Esophagus mucosa (tissue), 1 donor: ENCODE measurements at regions not wholly inside any gene's neighbourhood (a gene's known extent, or its start where the extent isn't known, plus 50 kb on each side); places are given as distances from the start of the nearest gene placed in this dataset.
"Not testable (repeated sequence)": the region's sequence is repeated elsewhere in the genome, so short reads cannot be mapped to it uniquely, and the experiment has no call there.

Experiments
- ATAC-seq: fragments of 200-7000 bp; cut with Tn5 transposase; one replicate; pipeline ENCODE4 v1.9.1; 2020
- donor health status: DM: yes; HTN: yes; CAD: no.

DNA sequence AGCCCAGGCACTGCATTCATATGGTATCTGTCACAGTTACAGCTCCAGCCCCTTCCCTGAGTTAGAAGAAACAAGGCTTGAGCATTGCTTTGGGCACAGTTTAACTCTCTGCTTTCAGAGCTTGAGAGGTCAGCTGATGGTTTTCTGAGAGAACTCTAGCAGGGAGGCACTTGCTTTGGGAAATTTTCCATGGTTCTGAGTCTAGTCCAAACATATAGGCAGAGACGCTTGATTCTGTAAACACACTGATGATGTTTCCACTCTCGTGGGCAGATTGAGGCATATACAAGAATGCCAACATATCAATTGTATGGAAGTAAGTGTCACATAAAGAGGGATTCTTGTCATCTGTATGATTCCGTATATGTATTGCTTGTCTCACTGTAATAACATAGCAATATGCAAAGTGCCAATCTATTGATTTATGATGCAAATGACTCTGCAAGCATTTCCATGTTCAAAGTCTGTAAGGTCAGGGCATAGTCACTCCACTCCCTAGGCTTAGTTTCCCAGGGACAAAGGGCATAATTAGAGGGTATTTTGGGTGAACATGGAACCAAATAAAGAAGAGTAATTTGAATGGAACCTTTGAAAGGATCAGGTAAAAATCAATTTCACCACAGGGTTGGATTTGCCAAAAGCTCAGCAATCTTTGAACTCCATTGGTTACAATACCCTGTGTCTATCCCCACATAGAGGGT is 239.0 kb downstream of the INHBA start:
- no peak for ATAC-seq

DNA sequence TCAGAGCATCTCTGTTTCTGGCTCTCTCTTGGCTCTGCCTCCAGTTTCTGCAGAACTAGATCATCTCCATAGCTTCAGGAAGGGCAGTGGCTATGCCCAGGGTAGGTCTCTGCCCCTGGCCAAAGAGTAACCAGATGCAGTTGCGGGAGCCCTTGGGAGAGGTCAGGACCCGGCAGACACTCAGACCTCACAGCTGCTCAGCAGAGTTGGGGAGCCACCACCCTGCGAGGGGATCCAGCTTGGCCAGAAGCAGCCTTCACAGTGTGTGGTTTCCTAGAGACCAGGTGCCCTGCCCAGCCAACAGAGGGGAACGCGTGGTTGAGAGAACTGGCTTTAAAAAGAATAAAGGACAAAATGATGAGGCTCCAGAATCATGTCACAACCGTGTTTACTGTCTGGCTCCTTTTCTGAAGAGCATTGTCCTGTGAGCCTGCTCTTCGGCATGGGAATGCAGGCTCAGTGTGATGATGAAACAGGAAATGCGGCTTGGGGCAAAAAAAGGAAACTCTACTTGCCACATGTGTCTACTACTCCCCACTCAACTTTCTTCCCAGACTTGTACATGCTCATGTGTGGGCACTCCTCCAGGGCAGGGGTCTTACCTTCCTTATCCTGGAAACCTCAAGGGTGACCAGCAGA is 243.1 kb downstream of the INHBA start:
- no peak for ATAC-seq

DNA sequence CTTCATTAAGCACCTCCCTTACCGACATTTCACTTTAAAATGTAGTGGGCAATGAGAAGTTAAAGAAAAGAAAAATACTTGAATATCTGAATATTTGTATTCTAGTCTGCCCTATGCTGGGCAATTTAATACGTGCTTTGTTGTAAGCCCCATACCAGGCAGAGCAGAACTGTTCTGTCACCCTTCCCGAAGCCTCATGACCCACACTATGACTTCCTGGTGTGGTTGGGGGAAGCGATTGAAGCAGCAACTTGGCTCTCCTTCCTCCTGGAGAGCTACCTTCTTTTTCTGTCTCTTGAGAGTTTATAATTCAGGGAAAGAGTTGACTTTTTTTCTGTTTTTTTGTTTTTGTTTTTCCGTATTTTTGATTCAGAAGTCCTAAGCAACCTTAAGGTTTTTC is 243.7 kb downstream of the INHBA start:
- ATAC-seq: no peak

DNA sequence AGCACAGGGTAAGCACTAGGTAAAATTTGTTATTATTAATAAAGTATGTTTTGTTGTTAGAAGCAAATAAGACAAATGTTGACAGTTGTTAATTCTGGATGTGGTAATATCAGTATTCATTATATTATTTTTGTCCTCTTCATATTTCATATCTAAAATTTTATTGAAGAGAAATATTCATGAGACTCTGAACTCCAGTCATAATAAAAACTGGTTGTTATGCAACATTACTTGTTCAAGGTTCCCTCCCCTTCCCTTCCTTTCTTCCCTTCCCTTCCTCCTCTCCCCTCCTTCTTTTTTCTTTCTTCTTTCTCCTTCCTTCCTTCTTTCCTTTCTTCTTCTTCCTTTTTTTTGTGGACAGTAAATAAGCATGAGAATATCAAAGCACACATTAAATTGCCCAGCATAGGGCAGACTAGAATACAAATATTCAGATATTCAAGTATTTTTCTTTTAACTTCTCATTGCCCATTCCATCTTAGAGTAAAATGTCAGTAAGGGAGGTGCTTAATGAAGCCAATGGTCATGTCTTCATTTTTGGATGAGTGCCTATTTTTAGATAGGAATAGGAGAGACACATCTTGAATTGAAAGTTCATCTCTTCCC is 245.0 kb downstream of the INHBA start:
- no peak for ATAC-seq

DNA sequence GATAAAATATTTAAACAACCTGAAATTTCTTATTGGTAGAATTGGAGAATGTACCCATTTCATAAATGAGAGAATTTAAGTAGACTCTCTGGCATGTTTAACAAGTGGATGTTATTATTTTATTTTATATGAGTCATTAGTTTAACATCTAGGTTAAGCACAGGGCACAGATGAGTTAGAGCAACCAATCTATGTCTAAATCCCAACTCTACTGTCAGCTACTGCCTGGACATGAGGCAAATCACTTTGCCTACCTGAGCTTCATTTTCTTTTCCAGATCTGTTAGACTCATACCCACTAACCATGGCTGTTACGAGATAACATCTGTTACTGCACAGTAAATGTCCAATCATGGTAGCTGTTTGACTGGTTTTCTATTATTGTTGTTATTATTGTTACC is 251.1 kb downstream of the INHBA start:
- no peak for ATAC-seq

DNA sequence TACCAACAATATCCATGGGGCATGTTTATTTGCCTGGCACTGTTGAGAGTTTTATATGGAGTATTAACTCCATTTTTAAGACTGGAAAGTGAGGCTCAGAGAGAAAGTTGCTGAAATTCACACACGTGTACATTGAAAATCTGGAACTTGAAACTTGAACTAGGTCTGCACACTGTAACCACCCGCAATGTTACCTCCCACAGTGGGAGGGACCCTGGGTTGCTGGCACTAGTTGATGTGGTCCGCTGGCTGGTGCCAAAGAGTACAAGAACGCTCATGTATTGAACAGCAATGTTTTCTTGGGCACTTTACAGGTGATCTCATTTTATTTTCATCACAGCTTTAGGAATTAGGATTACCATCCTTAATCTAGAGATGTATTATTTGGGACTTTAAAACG is 253.2 kb downstream of the INHBA start:
- ATAC-seq: no peak

DNA sequence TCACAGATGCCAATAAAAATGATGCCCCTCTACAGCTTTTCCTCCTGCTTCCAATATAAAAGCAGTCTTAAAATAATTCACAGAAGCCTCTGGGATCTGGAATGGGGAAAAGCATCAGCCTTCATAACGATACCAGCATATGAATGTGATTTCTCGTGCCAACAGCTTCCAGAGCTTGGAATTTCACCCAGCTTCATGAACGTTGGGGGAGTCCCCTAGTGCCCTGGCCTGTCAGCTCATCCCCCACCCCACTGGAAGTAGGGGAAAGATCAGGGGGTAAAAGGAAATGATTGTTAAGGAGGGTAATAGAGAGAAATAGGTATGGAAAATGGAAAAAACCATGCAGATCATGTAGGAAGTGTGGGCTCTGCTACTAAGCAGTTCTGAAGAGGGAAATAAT is 253.6 kb downstream of the INHBA start:
- no peak for ATAC-seq

DNA sequence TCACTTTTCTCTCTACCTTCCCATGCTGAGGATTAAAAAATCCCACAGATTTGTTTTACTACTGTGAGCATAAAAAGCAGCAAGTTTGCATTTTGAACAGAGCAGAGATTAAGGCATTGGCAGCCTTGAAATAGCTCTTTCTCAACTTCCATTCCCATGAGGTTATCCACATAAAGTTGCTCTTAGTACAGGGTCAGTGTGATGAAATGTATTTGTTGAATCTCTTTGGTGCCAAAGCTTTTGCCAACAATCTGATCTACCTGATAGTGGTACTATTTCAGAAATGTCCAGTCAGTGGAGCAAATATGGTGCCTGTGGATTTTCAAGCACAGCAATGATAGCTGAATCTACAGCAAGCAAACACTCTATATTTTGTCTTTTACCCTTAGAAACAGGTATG is 254.8 kb downstream of the INHBA start:
- ATAC-seq: no peak

DNA sequence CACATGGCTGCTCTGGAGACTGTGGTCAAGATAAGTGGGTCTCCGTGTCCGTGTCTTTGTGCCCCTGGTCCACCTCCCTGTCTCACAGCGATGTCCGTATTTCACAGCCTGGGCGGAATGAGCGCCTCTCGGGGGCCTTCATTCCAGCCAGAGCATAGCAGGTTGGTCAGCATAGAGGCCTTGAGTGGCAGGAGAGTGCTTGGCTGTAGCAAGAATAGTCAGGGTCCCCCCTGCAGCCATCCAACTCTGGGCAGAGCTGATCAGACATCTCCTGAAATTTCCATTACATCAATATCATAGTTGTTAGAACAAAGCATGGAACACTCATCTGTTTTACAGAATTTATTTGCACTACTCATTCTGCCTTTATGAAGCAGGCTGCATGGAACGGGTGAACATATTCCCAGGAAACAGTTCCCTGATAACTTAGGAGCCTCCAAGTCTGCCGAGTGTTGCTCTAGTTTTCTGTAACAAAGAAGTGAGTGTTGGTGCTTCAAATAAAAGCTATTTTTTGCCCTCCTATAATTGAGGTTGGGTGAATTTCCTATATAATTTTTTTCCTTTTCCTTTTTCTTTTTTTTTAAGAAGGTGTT is 255.3 kb downstream of the INHBA start:
- no peak for ATAC-seq

DNA sequence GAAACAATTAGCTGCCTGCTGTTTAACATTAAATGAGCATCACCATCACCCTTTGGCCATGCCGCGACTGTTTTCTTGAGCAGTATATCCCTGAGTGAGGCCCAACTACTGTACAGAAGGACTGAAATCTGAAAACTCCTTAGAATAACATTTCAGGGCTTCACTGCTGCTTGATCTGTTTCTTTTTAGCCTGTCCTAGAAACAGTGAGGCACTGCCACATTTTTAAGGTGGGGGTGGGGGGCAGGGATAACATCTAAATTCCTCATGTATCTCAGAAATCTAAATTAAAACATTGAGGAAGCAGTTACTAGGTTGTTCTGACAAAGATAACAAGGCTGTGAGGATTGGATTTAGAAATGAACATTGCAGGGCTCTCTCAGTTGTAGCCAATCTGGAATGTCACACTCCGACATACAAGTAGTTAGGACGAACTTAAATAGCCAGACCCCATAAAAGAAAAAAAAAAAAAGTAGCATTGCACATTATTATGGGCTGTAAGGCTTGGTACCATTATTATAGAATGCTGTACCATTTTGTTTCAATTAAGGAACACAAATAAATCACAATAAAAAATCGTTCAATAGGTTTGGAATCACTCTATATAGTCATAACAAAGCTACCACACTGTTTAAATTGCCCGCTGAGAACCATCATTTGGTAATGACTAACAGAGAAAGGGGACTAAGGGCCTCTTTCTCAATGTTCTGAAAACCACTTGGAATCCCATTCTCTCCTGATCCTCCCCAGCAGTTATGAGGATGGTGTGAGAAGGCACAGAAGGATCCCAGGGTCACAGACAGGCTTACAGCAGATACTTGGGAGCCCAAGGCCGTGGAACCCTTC is 256.1 kb downstream of the INHBA start:
- no peak for ATAC-seq

DNA sequence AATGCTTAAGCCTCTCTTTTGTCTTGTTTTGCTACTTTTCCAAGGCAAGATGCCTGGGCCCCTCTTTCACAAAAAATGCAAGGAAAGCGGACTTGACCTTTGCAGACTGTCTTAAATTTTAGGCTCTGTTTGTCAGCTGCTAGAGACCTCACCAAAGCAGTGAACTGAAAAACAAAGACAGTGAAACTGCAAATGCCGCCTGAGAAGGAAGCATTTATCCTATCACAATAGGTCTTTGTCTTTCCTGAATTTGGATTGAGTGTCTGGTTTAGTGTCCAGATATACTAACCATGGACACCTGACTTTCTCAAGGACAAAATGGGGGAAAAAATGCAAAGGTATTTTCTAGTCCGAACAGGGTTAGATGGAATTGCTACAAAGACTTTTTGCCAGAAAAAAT is 256.9 kb downstream of the INHBA start:
- ATAC-seq: no peak

DNA sequence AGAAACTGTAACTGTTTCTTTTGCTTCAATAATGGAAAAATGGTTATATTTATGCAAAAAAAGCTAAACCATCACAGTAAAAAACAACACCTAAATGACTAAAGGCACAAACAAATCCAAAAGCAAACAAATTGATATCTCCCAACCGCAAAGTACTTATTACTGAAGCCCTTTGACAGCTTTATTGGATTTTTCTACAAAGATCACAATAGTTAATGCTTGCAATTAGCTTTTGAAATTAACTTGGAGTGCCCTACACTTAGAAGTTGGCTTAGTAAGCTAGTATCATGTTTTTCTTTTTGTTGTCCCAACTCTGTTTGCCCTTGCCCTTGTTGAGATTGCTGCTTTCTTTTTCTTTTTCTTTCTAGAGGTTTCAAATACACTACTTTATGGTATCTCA is 257.5 kb downstream of the INHBA start:
- ATAC-seq: no peak

DNA sequence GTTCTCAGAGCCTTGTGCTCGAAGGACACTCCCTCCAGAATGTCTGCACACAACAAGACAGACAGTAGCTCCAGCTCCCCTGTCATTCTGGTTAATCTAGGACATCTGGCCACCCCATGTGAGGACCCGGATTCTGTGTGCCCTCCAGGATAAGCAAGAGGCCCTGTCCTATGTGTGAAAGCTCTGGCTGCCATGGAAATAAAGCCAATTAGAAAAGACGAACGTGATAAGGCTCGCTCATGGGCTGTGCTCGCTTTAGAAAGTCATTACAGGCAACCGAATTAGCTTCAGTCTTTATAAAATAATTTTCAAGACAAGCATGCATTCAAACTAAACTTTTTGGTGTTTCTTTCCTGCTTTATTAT is 263.4 kb downstream of the INHBA start:
- ATAC-seq: no peak

DNA sequence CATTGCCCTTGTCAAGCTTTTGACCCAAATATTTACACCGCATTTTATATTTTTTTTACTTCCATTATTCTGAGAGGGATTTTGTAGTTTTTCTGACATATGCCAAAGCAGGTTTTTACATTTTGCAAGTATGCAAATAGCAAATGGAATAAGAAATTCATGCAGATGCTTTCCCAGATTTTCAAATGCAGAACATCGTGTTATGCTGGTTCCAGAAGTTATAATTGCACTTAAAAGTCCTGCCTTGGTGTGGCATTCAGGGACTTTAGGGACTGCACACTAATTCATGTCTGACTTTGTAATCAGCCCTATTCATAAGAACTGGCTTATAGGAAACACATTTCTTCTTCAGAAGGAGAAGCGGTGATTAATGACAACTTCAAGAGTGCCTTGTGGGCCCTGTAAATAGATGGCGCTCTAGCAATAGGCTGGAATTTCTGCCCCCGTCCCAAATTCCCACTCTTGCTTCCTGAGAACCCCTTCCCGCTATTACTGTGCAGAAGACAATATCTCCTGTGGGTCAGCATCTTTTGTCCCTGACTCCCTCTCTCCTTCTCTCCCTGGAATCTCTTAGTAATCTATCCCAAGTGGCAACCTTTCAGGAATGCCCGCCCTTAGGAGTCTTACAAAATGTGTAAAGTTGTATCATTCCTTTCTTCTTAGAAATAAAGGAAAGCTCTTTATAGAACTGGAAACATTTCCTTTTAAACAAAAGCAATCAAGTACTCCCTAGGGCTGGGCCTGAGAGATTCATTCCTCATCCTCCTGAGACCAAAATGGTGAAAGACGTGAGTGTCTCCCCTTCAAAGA is 264.0 kb downstream of the INHBA start:
- no peak for ATAC-seq

DNA sequence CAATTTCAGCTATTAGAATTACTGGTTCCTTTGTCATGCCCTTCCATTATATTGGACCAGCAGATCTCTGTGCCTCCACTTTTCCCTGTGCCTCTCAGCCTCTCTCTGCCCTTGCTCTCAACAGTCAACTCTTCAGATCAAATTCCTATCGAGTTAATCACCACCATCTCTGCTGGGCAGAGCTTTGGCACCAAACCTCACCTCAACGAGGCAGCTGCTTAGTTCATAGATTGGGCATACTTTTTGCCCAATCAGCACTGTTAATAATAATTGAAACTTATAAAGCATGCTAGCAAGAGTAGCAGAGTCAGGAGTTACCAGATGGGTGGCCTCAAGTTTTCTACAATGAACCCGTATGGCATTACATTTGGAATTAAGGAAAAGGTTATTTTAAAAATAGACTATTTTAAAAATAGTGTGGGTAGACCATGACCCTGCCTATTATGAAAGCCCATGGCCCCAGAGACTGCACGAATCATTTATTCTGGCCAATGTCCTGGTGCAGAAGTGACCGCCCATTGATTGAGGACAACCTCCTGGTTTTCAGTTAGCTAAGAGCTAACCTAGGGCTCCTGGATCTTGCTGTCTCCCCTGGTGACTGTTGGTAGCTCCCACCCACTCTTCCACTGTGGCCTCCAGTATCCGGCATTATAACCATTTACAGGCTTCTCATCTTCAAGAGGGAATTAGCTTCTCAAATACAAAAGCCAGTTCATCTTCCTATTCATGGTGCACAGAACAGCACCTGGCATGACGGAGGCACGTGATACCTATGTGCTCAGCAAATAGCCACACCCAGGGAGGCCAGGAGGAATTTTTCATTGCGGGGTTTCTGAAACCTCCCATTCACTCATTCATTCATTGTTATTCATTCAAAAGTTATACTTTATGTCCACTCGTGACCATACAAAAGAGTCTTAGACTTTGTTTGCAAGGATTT is 265.4 kb downstream of the INHBA start:
- no peak for ATAC-seq

DNA sequence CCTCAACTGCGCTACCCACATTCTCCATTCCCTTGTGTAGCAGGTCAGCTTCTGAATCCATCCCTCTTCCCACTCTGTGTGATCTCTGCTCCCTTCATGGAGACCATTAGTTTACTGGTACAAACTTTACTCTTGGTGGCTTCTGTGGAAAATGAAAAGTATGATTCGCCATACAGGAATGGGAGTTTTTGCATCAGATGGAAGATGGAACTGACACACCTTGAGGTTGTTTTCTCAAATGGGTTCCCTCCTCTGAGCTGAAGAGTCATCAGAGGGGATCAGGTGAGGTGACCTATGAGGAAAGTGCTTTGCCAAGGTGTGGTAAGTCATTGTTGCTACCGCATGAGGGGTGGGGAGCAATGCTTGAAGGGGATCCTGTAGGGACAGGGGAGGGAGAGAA is 266.8 kb downstream of the INHBA start:
- ATAC-seq: no peak

DNA sequence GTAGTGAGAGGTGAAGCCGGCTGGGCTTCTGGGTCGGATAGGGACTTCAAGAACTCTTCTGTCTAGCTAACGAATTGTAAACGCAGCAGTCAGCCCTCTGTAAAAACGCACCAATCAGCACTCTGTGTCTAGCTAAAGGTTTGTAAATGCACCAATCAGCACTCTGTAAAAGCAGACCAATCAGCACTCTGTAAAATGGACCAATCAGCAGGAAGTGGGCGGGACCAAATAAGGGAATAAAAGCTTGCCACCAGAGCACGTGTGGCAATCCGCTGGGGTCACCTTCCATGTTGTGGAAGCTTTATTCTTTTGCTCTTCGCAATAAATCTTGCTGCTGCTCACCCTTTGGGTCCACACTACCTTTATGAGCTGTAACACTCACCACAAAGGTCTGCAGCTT is 267.9 kb downstream of the INHBA start:
- not testable (repeated sequence) for ATAC-seq

DNA sequence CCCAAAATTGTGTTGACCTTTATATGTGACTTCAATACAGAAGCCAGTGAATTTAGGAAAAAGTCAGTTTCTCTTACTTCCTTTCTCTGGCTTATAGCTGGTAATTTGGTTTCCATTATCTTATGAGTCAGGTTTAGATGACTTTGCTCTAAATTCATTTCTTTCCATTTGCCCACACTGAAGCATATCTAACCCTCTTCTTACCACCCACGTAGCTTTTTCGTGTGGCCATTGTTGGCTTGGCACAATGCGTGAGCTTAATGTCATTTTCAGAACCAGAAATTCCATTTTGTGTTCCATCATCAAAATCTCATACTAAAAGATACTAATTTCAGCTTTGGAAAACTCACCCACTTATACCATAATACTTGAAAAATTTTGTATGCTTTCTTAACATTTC is 271.2 kb downstream of the INHBA start:
- ATAC-seq: no peak

DNA sequence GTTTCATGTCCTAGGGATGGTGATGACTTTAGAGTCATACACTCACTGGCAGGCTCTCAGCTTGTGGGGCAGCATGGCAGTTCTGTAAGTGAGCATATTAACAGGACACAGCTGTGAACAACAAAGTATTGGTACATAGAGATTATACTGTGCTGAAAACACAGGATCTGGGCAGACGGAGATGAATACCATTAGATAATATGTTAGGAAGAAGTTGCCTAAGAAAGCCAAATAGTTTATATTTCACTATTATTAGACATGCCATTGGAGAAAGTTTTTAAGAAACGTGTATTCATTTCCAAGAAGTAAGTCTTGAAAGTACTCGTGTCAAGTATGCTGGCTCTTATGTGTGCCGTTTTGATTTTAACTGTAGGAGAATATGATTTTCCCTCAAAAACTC is 274.5 kb downstream of the INHBA start:
- no peak for ATAC-seq

DNA sequence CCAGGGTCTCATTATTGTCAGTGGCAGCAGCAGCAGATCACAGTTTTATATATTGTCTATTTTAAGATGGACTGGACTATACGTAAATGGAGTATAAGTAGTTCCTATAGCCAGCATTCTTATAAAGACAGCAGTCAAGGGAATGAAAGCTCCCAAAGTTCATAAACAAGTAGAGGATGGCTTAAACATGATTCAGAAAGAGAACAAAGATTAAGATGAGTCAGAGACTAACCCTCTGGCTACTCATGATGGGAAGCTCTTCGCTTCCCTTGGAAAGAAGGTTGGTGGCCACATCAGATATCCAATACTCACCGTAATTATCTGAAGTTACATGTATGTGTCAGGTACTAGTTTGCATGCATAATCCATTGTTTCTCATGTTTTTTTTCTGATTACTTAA is 277.0 kb downstream of the INHBA start:
- ATAC-seq: peak; percentile 58

DNA sequence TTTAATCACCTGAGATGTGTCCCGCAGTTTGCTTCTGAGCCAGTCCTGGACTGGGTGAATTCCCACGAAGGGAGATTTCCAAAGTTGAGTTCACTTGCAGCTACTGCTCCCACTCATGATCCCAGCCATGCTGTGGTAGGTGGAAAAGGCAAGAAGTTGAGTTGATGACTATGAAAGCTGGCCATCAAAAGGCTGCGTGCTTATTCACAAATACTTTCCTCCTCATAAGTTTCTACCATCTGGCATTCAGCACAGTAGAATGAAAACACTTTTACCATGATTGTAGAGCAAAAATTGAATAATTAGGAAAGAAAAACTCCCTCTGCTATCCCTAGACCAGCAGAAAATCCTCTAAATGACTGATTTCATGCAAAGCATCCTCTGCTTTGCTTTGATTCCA is 281.8 kb downstream of the INHBA start:
- no peak for ATAC-seq
